Adrenal gland (tissue), 9 donors: ENCODE measurements at regions not wholly inside any gene's neighbourhood (a gene's known extent, or its start where the extent isn't known, plus 50 kb on each side); places are given as distances from the start of the nearest gene placed in this dataset.

ENCODE experiments used
- DNase-seq, 7 donors: peaks; one replicate each; pipeline ENCODE4 v3.0.0-alpha.2; 2019 to 2020
- H3K27ac ChIP-seq, 5 donors: fragments of 200-600 bp; sonication (generic) in 4 of 5; 1 replicate in 3 of 5; 2 replicates in 2 of 5; pipeline versions ENCODE4 v1.5.1 to v1.8.0; 2016 to 2020; ENCODE audit warnings: mild to moderate bottlenecking in 1 of 5
- H3K27me3 ChIP-seq: fragments of 200-600 bp; 2 replicates; pipeline ENCODE4 v1.8.0; 2021
- H3K36me3 ChIP-seq, 2 donors: fragments of 200-600 bp; replicated peaks in 1 of 2; 1 replicate in 1 of 2; 2 replicates in 1 of 2; pipeline versions ENCODE4 v1.5.1 to v1.8.0; 2018 to 2022
- H3K4me1 ChIP-seq, 2 donors: fragments of 200-600 bp; replicated peaks in 1 of 2; 1 replicate in 1 of 2; 2 replicates in 1 of 2; pipeline versions ENCODE4 v1.5.1 to v1.8.0; 2018 to 2021
- H3K4me3 ChIP-seq, 4 donors: fragments of 200-600 bp; sonication (generic) in 3 of 4; one replicate each; pipeline ENCODE4 v1.5.1; 2016 to 2018
- H3K9me3 ChIP-seq, 3 donors: fragments of 200-600 bp; sonication (generic) in 1 of 3; replicated peaks in 1 of 3; 1 replicate in 2 of 3; 2 replicates in 1 of 3; pipeline versions ENCODE4 v1.5.1 to v1.8.0; 2016 to 2021
- POLR2A ChIP-seq, 2 donors: fragments of 450-650 bp; IDR thresholded peaks; one replicate each; pipeline ENCODE4 v1.6.1; 2017; ENCODE audit warnings: antibody characterized with exemption in 2 of 2, mild to moderate bottlenecking in 2 of 2, moderate library complexity in 1 of 2
- WGBS, 4 donors: extraction: QIAGEN DNeasy Blood & Tissue Kit in 2 of 4; methylation state at CpG; one replicate each; pipeline versions ENCODE4 v1.1.5 to v1.1.7; 2013 to 2017; 5-methylcytosine and 5-hydroxymethylcytosine counted together
- intact Hi-C, 2 donors: fragments of 100-400 bp; cut with DNase I; formaldehyde crosslinking; loops; one replicate each; pipeline versions ENCODE4 v1.14.1 to v1.15.0; 2022 to 2023
- TF ChIP-seq, protein P1 (sequence below), 6 experiments: fragments of 450-650 bp in 4 of 6; fragments of 200-600 bp in 2 of 6; sonication (generic) in 1 of 6; IDR thresholded peaks; 1 replicate in 5 of 6; 2 replicates in 1 of 6; pipeline versions ENCODE4 v1.5.1 to v1.8.0; 2016 to 2021; ENCODE audit warnings: antibody characterized with exemption in 6 of 6, mild to moderate bottlenecking in 2 of 6, moderate library complexity in 1 of 6
- donor health status: healthy with polysubstance abuse.
- donor health status: Bipolar disorder and iron deficiency.
- donor health status: DM: yes; HTN: yes; CAD: no.
- donor health status: DM: no; HTN: no; CAD: no.
- donor health status: DM: no; HTN: no; CAD: no.

DNA sequence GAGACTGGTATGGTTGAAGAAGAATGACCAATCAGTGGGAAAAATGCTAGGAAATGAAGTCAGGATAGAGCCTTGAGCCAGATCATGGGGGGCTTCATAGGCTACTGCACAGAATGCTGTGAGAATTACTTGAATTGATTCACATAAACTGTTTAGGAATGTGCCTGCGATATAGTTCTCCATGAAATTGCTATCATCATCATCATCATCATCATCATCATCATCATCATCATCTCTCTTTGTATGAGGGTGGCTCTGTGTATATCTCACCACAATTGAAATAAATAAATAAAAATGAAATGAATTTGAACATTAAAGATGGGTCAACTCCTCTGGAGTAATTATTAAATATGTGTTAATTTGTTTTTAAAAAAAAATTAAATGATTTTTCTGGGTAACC is 148.6 kb upstream of the LEF1 start:
- no peaks in the 10 kb centered on the region for H3K9me3 ChIP-seq
- TF ChIP-seq, protein P1, sequence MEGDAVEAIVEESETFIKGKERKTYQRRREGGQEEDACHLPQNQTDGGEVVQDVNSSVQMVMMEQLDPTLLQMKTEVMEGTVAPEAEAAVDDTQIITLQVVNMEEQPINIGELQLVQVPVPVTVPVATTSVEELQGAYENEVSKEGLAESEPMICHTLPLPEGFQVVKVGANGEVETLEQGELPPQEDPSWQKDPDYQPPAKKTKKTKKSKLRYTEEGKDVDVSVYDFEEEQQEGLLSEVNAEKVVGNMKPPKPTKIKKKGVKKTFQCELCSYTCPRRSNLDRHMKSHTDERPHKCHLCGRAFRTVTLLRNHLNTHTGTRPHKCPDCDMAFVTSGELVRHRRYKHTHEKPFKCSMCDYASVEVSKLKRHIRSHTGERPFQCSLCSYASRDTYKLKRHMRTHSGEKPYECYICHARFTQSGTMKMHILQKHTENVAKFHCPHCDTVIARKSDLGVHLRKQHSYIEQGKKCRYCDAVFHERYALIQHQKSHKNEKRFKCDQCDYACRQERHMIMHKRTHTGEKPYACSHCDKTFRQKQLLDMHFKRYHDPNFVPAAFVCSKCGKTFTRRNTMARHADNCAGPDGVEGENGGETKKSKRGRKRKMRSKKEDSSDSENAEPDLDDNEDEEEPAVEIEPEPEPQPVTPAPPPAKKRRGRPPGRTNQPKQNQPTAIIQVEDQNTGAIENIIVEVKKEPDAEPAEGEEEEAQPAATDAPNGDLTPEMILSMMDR (IDR thresholded peaks at IDR 0.05) = no peak
- TF ChIP-seq POLR2A (IDR thresholded peaks at IDR 0.05) = no peak
- H3K4me1 ChIP-seq = peaks cover 0 to 12% of the 10 kb centered on the region in 2 donors
- no peak for DNase-seq
- WGBS, 4 donors = 85 to 94% (median 92%) methylated on average over 1 of the region's 1 CpG
- H3K4me3 ChIP-seq = no peak overlapping the region
- no peaks in the 10 kb centered on the region for H3K36me3 ChIP-seq
- no peaks in the 10 kb centered on the region for H3K27me3 ChIP-seq
- no peak overlapping the region for H3K27ac ChIP-seq
- intact Hi-C loops = no loop called here

DNA sequence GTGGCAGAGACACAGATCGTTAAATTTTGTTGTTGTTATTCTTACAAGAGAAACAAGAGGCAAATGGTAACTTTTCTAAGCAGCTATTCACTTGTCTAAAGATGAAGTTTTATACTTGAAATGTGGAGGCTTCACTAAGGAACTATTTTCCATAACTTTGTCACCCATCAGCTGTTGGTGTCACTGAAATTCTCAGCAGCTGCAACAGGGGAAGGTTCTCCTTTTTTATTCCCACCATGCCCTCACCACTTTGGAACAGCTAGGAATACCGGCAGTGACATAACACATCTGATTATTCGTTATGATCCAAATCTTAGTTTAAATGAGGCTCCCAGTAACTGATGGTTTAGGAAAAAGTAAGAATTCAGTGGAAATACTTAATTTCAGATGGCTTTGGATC is 147.0 kb upstream of the LEF1 start:
- Histone ChIP-seq H3K36me3 (no peaks in the 10 kb centered on the region), H3K4me1 (peaks cover 0 to 12% of the 10 kb centered on the region in 2 donors), H3K27me3 (no peaks in the 10 kb centered on the region), H3K27ac (no peak overlapping the region), H3K4me3 (no peak overlapping the region), H3K9me3 (no peaks in the 10 kb centered on the region)
- DNase-seq = no peak
- 88 to 91% (median 91%) methylated on average over 3 of the region's 3 CpGs for WGBS, 4 donors
- no peak for TF ChIP-seq POLR2A (IDR thresholded peaks at IDR 0.05)
- TF ChIP-seq, protein P1 (IDR thresholded peaks at IDR 0.05) = no peak
- intact Hi-C loops = no loop called here

DNA sequence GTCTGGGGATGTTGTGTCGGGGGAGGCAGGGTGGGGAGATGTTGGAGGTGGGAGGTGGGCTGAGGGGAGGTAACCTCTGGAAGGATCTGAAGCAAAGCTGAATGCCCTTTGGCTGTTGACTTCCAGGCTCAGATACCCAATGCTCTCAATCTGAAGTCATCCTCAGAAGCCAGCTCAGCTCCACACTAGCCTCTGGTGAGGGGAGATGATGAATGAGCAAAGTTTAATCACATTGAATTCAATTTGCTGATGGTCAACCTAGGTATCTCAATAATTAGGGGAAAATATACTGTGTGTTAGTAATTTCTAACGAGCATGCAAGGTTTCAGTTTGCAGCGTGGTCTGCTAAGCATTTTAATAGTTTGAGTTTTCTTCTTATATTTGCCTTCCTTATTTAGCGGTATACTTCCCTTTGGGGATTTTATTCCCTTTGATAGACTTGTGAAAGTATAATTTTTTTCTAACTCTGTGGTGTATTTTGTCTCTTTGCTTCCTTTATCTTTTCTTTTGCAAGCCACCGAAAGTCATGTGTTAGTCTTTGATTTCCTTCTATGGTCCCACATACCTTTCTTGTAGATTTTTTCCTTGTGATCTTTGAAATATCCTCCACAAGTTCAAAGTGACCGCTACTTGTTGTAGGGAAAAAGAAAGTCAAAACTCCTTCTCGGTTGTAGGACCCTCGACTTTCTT is 146.3 kb upstream of the LEF1 start:
- WGBS, 4 donors = 80 to 83% (median 81%) methylated on average over 8 of the region's 8 CpGs

DNA sequence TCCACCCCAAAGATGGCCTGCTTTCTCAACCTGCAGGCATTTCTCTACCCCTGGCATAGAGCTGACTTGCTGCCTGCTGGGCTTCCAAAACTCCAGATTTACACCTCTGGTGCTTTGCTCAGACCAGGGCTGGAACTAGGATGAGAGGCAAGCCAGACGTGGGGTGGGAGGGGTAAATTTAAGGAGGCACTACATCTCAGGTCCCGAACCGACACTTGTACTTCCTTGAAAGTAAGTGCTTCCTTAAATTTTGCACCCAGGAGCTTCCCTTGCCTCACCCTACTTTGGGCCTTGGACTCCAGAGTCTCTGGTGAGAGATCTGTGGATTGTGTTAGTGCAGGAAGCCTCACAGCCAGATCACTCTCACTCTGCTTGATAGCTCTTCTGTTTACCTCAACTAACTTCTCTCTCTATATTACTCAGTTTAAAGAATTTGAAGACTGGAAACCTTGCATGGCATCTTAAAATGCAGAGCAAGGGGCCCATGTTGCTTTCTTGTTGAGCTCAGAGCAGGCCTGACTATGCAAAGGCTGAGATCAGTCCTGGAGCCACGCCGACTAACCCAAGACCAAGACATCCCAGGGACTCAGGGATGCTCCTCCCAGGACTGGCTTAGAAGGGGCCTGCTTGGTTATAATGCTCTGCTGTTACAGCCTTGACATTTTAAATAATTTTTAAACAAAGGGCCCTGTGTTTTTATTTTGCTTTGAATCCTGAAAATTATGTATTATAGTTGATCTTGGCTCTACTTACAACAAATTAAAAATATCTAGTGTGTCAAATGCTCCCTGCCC is 145.0 kb upstream of the LEF1 start:
- 87 to 91% (median 88%) methylated on average over 5 of the region's 5 CpGs for WGBS, 4 donors
- Histone ChIP-seq H3K36me3 (no peaks in the 10 kb centered on the region), H3K4me1 (no peaks in the 10 kb centered on the region), H3K9me3 (no peaks in the 10 kb centered on the region), H3K4me3 (no peak overlapping the region), H3K27me3 (no peaks in the 10 kb centered on the region), H3K27ac (no peak overlapping the region)
- TF ChIP-seq, protein P1 (IDR thresholded peaks at IDR 0.05) = no peak
- no peak for TF ChIP-seq POLR2A (IDR thresholded peaks at IDR 0.05)
- intact Hi-C loops = no loop called here
- no peak for DNase-seq

More for the DNA sequence above, 146.3 kb upstream of the LEF1 start:
- Histone ChIP-seq H3K27ac (no peak overlapping the region), H3K36me3 (no peaks in the 10 kb centered on the region), H3K9me3 (no peaks in the 10 kb centered on the region), H3K4me3 (no peak overlapping the region), H3K4me1 (peaks cover 0 to 6% of the 10 kb centered on the region in 2 donors), H3K27me3 (no peaks in the 10 kb centered on the region)
- intact Hi-C loops = no loop called here
- DNase-seq = no peak
- TF ChIP-seq POLR2A (IDR thresholded peaks at IDR 0.05) = no peak
- TF ChIP-seq, protein P1 (IDR thresholded peaks at IDR 0.05) = no peak
